Esophagus squamous epithelium (tissue), 5 donors: ENCODE measurements at regions not wholly inside any gene's neighbourhood (a gene's known extent, or its start where the extent isn't known, plus 50 kb on each side); places are given as distances from the start of the nearest gene placed in this dataset.

Source experiments
- DNase-seq: peaks from one replicate; lab custom pipeline; 2025; lab: John Stamatoyannopoulos, UW
- H3K27ac ChIP-seq, 4 donors: fragments of 200-600 bp; sonication (generic); one replicate each; pipeline ENCODE4 v1.5.1; 2016 to 2019; ENCODE audit warnings: mild to moderate bottlenecking in 1 of 4
- H3K27me3 ChIP-seq, 4 donors: fragments of 200-600 bp; sonication (generic); 1 replicate in 3 of 4; 2 replicates in 1 of 4; pipeline versions ENCODE4 v1.5.1 to v1.6.0; 2017 to 2021; ENCODE audit warnings: antibody characterized with exemption in 1 of 4
- H3K36me3 ChIP-seq, 3 donors: fragments of 200-600 bp; sonication (generic); one replicate each; pipeline ENCODE4 v1.5.1; 2016 to 2019
- H3K4me1 ChIP-seq, 3 donors: fragments of 200-600 bp; sonication (generic); one replicate each; pipeline ENCODE4 v1.5.1; 2017 to 2019
- H3K4me3 ChIP-seq, 4 donors: fragments of 200-600 bp; sonication (generic); 1 replicate in 3 of 4; 2 replicates in 1 of 4; pipeline ENCODE4 v1.5.1; 2016 to 2019; ENCODE audit warnings: mild to moderate bottlenecking in 2 of 4, moderate library complexity in 1 of 4
- H3K9me3 ChIP-seq, 3 donors: fragments of 200-600 bp; sonication (generic); one replicate each; pipeline ENCODE4 v1.5.1; 2016 to 2019
- CTCF ChIP-seq, 6 experiments: fragments of 450-650 bp in 4 of 6; fragments of 200-600 bp in 2 of 6; sonication (generic) in 2 of 6; IDR thresholded peaks; one replicate each; pipeline ENCODE4 v1.5.1; 2016 to 2019; ENCODE audit warnings: antibody characterized with exemption in 6 of 6, mild to moderate bottlenecking in 4 of 6, moderate library complexity in 4 of 6
- POLR2A ChIP-seq, 4 donors: fragments of 450-650 bp; IDR thresholded peaks; one replicate each; pipeline ENCODE4 v1.6.1; 2017; ENCODE audit warnings: antibody characterized with exemption in 4 of 4, mild to moderate bottlenecking in 4 of 4, moderate library complexity in 3 of 4
- WGBS, 2 donors: methylation state at CpG; one replicate each; pipeline ENCODE4 v1.1.5; 2018; 5-methylcytosine and 5-hydroxymethylcytosine counted together
- intact Hi-C: fragments of 100-400 bp; cut with DNase I; formaldehyde crosslinking; loops from one replicate; pipeline ENCODE4 v1.15.0; 2022
- donor health status: DM: yes; HTN: yes; CAD: no.

- intact Hi-C loops: no loop called here
- 18 to 58% methylated on average over 1 of the region's 1 CpG for WGBS, 2 donors
- TF ChIP-seq POLR2A (IDR thresholded peaks at IDR 0.05): no peak
These were observed 145.5 kb upstream of the LHCGR start for GRCh38 chr2:48901015-48901343.

GRCh38 chr2:48900321-48901014 is 144.9 kb upstream of the LHCGR start:
- no peak overlapping the region for H3K4me3 ChIP-seq

More at GRCh38 chr2:48901015-48901343, 145.5 kb upstream of the LHCGR start:
- H3K27ac ChIP-seq: no peak overlapping the region
- H3K9me3 ChIP-seq: no peaks in the 10 kb centered on the region
- H3K4me1 ChIP-seq: no peaks in the 10 kb centered on the region
- DNase-seq: no peak
- no peaks in the 10 kb centered on the region for H3K27me3 ChIP-seq
- H3K36me3 ChIP-seq: no peaks in the 10 kb centered on the region
- no peak overlapping the region for H3K4me3 ChIP-seq

DNA sequence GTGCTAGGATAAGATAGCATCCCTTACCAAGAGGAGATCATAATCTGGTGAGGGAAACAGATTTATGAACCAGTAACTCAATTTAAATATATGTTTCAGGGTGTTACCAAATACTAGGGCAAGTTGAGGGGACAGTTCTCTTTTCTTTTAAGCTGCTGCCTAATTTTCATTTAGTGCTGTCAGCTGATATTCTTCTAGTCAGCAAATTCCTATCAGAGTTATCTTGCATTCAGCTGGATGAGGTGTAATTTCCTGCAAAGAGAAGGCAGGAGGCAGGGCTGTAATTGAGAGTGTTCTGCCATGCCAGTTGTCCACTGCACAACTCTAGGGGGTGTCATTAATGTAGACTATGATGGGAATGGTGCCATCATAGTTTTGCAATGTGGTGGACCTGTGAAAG is 141.3 kb upstream of the LHCGR start:
- Histone ChIP-seq H3K36me3 (no peaks in the 10 kb centered on the region), H3K4me3 (no peak overlapping the region), H3K9me3 (no peaks in the 10 kb centered on the region), H3K27me3 (no peaks in the 10 kb centered on the region), H3K4me1 (no peaks in the 10 kb centered on the region), H3K27ac (no peak overlapping the region)
- TF ChIP-seq POLR2A (IDR thresholded peaks at IDR 0.05): no peak
- TF ChIP-seq CTCF (IDR thresholded peaks at IDR 0.05): no peak
- DNase-seq: no peak
- intact Hi-C loops: no loop called here

More at GRCh38 chr2:48900321-48901014, 144.9 kb upstream of the LHCGR start:
- WGBS, 2 donors: 24 to 36% methylated on average over 2 of the region's 2 CpGs
- no peak for DNase-seq
- Histone ChIP-seq H3K4me1 (no peaks in the 10 kb centered on the region), H3K9me3 (no peaks in the 10 kb centered on the region), H3K27ac (no peak overlapping the region), H3K27me3 (no peaks in the 10 kb centered on the region), H3K36me3 (no peaks in the 10 kb centered on the region)
- TF ChIP-seq CTCF (IDR thresholded peaks at IDR 0.05) (no peak), POLR2A (IDR thresholded peaks at IDR 0.05) (no peak)
- intact Hi-C loops: no loop called here

GRCh38 chr2:48890454-48891131 is 135.1 kb upstream of the LHCGR start:
- Histone ChIP-seq H3K27me3 (no peaks in the 10 kb centered on the region), H3K4me1 (no peaks in the 10 kb centered on the region), H3K36me3 (no peaks in the 10 kb centered on the region), H3K27ac (no peak overlapping the region), H3K9me3 (no peaks in the 10 kb centered on the region), H3K4me3 (no peak overlapping the region)
- intact Hi-C loops: no loop called here
- WGBS, 2 donors: 68 to 87% methylated on average over 3 of the region's 3 CpGs
- DNase-seq: no peak
- no peak for TF ChIP-seq POLR2A (IDR thresholded peaks at IDR 0.05)
- TF ChIP-seq CTCF (IDR thresholded peaks at IDR 0.05): no peak

GRCh38 chr2:48888066-48888465 is 132.5 kb upstream of the LHCGR start:
- intact Hi-C loops: no loop called here
- no peaks in the 10 kb centered on the region for H3K36me3 ChIP-seq
- H3K9me3 ChIP-seq: no peaks in the 10 kb centered on the region
- no peak for DNase-seq
- TF ChIP-seq POLR2A (IDR thresholded peaks at IDR 0.05) (no peak), CTCF (IDR thresholded peaks at IDR 0.05) (no peak)
- no peak overlapping the region for H3K27ac ChIP-seq
- no peak overlapping the region for H3K4me3 ChIP-seq
- H3K27me3 ChIP-seq: no peaks in the 10 kb centered on the region
- 40 to 48% methylated on average over 3 of the region's 3 CpGs for WGBS, 2 donors
- no peaks in the 10 kb centered on the region for H3K4me1 ChIP-seq
